ENCODE measurements at regions not wholly inside any gene's neighbourhood (a gene's known extent, or its start where the extent isn't known, plus 50 kb on each side); places are given as distances from the start of the nearest gene placed in this dataset.

DNA sequence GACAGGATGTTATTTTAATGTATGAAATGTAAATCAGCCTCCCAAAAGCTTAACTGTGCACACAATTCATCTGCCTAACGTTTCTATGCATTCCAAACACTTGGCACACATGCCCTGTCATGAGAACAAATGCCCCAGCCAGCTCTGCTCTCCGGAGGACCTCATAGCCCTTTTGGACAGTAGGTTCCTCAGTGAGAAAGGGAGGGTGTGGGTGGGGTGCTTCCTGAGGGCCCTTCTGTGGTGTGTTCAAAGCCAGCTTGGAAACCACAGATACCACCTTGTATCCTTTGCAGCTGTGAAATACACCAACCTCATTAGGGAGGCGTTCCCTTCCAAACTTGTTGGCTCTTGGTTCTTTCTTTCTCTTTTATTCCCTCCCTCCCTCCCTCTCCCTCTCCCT, 102.2 kb upstream of the ASB18 start:
- TF ChIP-seq, protein P1, sequence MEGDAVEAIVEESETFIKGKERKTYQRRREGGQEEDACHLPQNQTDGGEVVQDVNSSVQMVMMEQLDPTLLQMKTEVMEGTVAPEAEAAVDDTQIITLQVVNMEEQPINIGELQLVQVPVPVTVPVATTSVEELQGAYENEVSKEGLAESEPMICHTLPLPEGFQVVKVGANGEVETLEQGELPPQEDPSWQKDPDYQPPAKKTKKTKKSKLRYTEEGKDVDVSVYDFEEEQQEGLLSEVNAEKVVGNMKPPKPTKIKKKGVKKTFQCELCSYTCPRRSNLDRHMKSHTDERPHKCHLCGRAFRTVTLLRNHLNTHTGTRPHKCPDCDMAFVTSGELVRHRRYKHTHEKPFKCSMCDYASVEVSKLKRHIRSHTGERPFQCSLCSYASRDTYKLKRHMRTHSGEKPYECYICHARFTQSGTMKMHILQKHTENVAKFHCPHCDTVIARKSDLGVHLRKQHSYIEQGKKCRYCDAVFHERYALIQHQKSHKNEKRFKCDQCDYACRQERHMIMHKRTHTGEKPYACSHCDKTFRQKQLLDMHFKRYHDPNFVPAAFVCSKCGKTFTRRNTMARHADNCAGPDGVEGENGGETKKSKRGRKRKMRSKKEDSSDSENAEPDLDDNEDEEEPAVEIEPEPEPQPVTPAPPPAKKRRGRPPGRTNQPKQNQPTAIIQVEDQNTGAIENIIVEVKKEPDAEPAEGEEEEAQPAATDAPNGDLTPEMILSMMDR (IDR thresholded peaks at IDR 0.05) = no peak
- no peak for TF ChIP-seq EZH2 (IDR thresholded peaks at IDR 0.05; ENCODE audit: borderline replicate concordance, insufficient read depth, low read depth, low read length, poor library complexity, severe bottlenecking)

Data from B cell (primary cell).